HG02678 (cell line): ENCODE measurements at regions not wholly inside any gene's neighbourhood (a gene's known extent, or its start where the extent isn't known, plus 50 kb on each side); places are given as distances from the start of the nearest gene placed in this dataset.

ENCODE experiments used
- ATAC-seq: cut with Tn5 transposase; IDR thresholded peaks from one replicate; pipeline ENCODE4 v1.9.1; 2021; ENCODE audit warnings: mild to moderate bottlenecking, moderate library complexity; ENCODE audit not compliant: unreplicated experiment

DNA sequence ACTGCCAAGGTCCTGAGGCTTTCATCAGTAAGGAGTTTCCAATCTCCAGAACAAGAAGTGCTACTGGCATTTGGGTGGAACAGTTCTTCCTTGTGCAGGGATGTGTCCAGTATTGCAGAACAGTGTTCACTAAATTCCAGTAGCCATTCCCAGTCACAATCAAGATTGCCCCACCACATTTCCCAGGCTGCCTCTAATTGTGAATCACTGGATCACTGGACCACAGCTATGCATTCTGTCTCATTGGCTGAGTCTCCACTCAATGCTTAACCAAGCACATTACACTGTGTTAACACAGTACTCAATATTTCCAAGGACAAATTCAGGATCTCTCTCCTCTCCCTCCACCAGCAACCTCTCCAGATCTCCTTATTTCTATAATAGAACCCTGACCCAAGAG lies 160.2 kb upstream of the CCDC150 start:
- no peak for ATAC-seq

DNA sequence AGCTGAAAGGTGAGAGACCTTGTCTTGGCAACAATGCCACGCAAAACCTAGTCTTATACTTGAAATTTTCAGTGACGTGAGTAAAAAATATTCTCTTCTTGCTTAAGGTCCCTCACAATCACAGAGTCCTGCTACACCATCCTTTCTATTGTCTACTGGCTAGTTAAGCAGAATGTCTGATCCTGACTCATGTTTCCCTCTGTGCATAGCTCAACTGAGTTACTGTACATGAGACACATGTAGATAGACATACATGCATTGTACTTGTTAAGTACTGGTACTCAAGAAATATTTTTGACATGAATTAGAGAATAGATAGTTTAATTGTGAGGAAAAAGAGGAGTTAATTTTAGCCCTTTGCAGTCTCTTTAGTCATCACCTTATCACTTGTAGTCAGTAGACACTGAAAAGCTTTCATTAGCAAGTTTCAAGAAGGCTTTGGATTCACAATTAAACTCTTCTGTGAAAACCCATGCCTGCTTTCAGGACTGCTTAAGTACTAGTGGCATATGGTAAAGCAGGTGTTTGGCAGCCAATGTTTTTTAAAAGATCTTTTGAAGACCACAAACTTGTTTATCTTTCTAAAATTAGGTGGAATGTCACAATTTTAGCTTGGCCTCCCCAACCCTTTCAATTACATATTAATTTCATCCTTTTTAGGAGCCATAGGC lies 158.7 kb upstream of the CCDC150 start:
- peak; percentile 44 for ATAC-seq

DNA sequence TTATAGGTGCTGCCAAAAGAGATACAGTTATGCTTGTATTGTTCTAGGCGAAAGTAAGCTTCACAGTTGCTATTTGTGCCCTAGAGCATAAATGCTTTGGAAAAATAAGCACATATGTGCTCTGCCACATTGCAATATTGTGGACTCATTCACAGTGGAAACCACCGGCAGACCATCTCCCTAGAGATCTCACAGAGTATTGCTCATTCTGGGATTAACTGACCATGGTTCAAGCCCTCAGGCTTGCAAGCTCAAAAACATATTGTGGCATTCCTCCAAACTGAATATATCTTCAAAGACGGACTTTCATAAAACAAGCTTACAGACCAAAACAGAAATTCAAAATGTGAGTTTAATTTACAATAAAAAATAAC lies 158.2 kb upstream of the CCDC150 start:
- peak; percentile 22 for ATAC-seq

DNA sequence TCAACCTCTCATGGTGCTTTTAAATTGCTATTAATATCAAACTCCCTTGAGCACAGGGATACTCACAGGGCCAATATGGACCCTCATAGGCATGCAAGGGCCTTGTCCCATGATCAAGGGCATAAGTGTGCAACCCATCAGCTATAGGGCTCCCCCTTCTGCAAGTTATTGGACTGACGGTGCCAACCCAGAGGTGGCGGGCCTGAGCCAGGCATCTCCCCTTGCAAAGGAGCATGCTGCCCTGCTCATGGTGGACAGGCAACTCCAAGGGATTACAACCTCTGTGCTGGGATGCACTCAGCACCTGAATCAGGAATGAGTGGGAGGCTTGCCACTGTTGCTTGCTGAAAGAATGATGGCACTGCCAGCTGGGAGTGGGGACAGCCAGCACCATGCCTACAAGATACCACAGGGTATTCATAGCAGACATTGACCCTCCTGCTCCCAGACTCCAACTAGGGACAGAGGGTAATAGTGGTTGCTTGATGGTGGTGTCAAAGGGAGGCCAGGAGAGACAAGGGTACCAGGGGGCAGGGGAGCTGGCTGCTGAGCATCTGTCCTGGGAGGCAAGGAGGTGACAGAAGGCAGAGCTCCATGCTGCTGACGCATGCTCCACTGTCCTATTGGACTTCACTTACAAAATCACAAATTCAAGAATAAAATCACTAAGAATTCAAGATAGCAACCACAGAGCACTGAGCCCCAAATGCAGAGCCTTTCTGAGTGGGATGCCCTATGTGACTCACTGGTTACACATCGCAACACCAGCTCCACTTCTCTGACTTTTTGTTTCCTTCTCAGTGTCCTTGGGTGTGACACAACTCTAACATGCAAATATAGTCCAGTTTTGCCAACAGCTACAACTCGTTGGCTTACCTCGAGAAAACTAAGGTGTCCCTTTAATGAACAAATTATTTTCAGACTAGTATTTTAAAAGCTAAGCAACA lies 157.1 kb upstream of the CCDC150 start:
- no peak for ATAC-seq

DNA sequence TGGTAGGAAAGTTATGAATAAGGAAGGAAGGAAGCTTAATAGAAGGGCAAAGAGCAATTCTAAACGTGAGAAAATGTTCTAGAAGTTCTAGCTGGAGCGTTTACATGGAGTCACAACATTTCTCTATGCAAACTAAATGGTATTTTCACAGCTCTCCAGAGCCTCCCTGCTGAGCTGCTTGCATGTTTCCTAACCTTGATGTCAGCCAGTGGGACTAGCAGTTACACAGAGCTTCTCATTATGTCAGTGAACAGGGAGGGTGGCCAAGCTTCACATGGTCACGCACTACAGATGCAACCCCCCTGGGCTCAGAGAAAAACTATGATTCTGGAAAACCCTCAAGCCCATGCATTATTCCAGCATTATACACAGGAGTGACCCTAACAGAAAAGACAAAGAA lies 153.4 kb upstream of the CCDC150 start:
- ATAC-seq: no peak

DNA sequence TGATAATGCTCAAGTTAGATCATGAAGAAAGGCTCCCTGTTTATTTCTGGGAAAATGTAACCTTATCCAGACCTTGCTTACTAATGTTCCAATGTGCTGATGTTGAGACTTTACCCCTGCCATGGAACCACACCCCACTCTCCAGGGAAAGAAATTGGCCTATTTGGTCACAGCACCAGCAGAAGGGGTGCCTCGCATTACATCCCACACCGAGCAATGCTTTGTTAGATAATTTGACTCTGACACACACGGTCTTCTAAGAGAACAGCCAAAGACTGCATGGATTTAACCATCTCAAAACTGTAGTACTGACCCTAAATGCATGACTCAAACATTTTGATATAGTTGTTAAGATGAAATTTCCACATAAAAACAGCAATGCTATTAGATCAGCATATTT lies 152.1 kb upstream of the CCDC150 start:
- no peak for ATAC-seq

DNA sequence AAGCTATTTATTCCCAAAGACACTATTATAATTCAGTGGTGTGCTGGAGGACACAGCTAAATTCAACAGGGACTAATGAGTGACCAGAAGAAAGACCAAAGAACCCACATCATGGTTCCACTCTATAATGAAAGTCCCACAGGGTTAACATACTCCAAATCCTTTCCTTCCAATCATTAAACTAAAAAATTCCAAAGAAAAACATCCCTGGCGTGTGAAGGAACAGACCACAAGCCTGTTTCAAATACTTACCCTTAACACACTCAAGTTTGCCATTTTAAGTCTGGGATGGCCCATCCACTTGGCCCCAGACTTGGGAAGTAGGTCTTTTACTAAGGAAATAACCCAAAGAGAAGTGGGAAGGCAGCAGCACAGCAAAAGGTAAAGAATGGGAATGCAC lies 150.1 kb upstream of the CCDC150 start:
- no peak for ATAC-seq

DNA sequence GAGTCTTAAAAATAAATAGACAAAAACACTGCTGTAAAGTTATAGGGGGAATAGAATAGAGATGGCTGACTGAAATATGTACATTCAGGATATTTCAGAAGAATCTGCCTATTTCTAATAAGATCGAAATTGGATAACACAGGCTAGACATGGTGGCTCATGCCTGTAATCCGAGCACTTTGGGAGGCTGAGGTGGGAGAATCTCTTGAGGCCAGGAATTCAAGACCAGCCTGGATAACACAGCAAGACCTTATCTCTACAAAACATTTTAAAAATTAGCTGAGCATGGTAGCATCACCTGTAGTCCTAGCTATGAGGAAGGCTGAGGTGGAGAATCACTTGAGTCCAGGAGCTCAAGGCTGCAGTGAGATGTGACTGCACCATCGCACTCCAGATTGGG lies 146.6 kb upstream of the CCDC150 start:
- no peak for ATAC-seq

DNA sequence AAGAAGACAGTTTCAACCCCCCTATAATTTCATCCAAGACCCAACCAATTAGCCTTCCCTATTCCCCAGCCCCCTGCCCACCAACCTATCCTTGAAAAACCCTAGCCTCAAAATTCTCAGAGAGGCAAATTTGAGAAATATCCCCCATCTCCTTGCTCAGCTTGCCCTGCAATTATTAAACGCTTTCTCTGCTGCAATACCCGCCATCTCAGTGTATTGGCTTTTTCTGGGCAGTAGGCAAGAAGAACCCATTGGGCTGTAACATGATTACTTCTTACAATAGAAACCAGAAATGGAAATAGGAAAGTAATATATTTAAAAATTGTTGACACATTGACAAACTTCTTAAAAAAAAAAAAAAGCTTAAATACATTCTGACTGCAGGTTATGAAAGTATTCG lies 140.6 kb upstream of the CCDC150 start:
- no peak for ATAC-seq

DNA sequence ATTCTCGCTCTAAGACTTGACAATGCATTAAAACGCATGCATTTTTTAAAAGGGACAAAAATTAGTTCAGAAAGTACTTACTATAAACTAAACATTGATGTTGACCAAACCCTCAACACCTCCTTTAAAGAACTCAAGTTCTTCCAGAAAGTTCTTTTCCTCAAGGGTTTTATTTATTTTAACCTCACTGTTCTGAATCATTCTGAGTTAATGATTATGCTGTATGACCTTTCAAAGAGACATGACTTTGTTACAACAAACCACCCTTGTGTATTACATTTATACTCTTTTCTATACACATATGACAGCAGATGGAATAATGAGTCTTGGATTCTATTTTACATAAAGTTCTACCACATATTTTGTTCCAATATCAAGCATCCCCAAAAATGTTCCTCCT lies 139.8 kb upstream of the CCDC150 start:
- no peak for ATAC-seq

DNA sequence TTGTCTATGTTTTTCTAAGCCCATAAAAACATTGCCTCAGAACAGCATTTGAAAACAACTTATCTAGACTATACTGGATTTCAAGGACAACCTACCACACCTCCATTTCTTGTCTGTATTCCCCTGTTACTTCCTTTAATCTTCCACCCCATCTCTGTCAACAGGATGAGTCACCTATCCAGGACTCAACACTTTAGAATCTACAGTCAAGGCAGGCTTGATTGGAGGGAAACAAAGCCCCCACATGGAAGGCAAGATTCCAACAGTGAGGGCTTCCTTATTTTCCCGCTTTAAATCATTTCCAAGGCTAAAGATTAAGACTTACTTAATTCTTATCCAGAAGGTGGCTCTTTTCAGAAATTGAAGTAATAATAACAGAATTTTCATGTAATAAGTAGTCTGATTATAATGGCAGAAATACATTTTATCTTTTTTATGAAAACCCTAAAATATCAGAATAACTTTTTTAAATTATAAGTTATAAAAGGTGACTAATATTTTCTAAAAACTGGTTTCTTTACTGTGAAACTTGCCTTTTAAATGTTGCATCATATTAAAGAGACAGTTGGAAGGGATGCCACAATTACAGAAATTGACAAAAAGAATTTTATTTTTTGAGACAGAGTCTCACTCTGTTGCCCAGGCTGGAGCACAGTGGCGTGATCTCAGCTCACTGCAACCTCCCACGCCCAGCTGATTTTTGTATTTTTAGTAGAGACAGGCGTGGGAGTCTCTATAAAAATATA lies 138.7 kb upstream of the CCDC150 start:
- ATAC-seq: no peak

DNA sequence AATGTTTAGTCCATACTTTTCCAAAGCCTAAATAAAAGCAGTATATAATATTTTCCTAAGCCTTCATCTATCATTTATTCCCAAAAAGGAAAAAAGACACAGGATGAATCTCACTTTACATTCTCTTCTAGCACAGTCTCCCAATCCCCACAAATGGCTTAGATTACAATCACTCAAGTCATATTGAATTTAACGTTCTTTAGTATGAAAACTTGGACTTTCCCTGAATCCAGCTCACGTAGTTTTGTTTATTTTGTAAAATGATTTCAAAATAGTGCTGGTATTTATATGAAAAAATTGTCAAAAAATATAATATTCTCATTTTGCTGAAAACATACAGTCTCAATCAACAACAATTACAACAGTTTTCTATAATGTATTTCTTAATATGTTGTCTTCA lies 137.7 kb upstream of the CCDC150 start:
- ATAC-seq: no peak

DNA sequence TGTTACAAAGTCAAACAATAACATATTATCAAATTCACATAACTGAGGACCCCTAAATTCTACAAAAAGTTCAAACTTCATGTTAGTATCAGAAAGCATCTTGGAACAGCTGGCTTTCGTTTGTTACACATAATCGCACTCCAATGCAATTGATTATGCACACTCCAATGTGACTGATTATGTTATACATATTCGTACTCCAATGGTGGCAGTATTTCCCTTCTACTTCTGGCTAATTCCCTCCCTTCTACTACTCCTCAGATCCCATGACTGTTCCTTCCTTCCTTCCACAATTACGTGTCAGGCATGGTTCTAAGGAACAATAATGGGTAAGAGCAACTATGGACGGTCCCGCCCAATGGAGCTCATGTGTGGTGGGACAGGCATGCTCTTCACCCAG lies 137.1 kb upstream of the CCDC150 start:
- no peak for ATAC-seq

DNA sequence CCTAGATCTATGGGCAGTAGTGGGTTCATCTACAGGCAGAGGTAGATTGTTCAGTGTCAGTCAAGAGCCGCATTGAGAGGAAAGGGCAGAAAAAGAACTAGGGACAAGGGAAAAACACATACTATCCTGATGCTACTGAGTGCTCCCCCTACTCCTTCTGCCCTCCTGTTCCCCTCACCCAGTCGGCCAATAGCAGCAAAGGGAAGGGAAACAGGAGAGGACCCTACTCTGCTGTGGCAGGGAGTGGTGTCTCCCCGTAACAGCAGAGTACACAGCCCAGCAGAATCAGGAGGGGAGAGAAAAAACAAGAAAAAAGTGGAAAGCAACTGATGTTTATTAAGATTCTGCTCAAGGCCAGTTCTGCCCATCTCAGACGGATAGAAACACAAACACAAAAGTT lies 136.1 kb upstream of the CCDC150 start:
- ATAC-seq: no peak

DNA sequence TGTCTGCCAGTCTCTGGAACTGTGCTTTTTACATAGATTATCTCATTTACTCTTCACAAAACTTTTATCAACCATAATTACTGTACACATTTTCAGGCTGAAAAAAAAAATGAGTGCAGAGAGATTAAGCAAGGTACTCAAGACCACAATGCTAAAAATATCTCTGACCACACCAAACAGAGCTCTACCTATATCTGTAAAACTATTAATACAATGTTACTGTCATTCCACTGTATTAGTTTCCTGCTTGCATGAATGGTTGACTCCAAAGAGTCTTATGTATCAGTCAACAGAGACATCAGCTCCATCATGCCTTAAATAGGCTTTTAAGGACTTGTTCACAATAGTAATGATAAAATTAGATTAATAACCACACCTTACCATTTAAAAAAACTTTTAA lies 134.7 kb upstream of the CCDC150 start:
- no peak for ATAC-seq

DNA sequence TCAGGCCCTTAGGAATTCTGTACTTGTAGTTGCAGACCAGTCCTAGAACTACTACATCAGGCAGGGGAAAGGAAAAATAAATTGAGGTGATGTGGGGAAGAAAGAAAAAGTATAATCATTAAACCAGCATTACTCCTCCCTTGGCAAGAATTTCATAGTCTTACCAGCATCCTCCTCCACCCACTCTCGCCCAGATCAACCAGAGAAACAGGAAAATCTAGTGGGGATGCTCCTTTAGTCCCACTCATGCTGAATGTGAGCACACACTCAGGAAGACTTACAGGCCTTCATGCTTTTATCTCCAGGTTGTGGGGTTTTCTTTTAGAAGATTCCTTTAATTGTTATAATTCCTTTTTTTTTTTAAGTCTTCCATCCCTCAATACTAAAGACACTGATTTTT lies 129.3 kb upstream of the CCDC150 start:
- no peak for ATAC-seq

DNA sequence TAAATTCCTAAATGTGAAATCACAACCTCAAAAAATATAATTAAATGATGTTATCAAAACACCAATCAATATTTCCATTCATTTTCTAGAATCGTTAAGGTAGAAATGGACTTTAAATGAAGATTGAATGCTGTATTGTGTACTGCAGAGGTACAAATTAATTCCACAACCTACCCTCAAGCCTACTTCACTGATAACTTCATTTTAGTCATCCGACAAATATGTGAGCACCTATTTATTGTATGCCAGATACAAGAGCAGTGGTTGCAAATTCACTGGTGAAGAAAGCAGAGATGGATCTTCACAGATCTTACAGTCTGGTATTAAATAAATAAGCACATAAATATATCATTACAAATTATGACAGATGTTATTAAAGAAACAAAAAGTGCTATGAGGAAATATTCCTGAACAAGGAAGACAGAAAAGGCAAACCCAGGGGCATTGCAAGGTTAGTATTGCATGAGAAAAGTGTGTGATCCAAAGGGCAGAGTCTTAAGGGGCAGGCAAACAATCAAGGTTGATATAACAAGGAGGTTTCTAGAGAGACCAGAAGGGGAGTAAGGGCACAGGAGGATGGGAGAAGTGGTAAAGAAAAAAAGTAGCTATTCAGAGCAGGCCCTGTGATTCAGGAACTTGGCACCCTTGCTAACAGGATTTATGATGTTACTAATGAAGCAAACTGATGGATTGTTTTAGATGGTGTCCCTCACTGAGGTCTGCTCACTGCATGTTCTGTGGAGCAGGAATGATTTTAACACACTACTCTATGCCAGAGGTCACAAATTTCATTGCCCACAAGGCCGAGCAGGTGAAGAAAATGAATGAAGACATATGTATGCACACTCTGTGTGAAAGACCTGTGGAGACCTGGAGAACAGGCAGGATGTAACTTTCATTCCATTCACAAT lies 128.0 kb upstream of the CCDC150 start:
- ATAC-seq: no peak

DNA sequence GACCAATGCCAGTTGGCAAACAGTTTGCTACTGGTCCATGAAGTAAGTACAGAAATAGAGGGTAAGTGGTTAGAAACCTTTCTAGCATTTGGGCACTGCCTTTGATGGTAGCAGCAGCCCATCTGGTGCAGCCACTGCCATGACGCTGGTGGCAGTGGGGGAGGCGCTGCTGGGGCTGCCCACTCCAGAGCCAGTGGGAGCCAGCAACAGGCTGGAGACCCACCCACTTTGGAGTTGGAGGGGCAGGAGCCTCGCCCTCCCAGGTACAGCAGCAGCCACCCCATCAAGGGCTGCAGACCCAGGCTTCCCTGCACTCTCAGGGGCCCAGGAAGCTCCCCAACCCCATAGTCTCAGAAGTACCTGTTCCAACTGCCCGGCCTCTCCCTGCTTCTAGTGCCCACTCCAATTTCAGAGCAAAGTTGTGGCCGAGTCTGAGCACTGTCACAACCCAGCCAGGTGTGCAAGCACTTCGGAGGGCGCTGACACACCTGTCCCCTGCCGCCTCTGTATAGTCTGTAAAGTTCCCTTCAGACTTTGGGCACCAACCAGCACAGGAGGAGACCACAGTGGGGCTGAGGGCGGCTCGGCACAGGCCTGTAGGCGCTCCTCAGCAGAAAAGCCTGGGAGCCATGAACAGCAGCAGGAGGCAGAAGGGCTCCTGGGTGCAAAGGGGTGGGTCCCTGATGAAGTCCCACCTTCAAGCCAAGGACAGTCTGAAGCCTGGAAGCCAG lies 125.6 kb upstream of the CCDC150 start:
- no peak for ATAC-seq

DNA sequence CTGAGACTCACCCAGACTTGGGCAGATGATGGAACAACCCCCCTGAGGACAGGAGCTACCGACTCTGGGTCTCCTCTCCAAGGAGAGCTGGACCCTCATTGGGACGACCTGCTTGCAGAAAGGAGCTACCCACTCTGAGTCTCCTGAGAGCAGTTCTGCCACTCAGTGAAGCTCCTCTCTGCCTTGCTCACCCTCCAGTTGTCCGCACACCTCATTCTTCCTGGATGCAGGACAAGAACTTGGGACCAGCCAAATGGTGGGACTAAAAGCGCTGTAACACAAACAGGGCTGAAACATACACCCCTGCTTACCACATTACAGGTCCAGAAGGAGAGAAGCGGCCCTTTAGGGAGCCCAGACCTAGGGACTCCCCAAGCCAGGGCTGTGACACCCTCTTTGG lies 124.9 kb upstream of the CCDC150 start:
- no peak for ATAC-seq

DNA sequence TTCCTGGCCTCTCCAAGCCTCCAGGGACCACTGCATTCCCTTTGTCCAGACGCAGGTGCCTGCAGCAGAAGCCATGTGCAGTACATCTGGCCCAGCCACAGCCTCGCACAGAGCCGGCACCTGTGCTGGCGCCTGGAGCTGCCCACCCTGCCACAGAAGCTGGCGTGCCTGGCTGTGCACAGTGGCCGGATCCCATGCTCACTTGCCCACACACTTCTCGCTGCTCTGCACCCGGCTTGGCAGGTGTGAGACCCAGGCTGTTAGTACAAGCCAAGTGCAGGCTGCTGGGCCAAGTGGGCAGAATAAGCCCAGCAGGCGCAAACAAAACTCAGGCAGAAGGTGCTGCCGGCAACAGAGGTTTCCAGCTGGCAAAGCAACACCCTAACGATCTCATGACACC lies 124.5 kb upstream of the CCDC150 start:
- no peak for ATAC-seq
